ENCODE measurements at regions not wholly inside any gene's neighbourhood (a gene's known extent, or its start where the extent isn't known, plus 50 kb on each side); places are given as distances from the start of the nearest gene placed in this dataset.

DNA sequence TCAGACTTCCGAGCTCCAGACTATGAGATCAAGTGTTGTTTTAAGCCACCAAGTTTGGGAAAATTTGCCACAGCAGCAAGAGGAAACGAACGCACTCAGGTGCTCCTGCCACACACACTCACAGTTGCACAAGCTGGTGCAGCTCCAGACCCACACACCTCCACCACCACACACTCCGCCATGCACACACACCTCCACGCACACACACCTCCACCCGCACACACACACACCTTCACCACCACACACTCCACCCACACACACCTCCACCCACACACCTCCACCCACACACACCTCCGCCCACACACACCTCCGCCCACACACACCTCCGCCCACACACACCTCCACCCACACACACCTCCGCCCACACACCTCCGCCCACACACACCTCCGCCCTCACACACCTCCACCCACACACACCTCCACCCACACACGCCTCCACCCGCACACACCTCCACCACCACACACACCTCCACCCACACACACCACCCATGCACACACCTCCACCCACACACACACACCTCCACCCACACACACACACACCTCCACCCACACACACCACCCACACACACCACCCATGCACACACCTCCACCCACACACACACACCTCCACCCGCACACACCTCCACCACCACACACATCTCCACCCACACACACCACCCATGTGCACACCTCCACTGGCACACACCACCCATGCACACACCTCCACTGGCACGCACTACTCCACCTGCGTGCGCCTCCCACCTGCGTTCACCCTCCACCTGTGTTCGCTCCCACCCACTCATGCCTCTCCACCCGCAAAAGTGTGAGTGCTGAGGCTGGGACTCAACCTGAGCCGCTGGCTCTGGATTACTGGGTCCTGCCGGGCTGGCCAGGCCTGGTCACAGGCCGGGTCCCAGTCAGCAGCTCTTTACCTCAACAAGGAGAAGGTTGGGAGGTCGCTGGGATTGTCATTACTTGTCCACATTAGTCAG is 175.6 kb downstream of the BMP7 start:
- in situ Hi-C loops (cut with MboI; ENCODE audit: low sequenced_read_pairs) = loop anchor here (25.0 kb wide), 2 partner anchors 496 to 1121 kb away; no protein-coding TSS in a partner anchor

DNA sequence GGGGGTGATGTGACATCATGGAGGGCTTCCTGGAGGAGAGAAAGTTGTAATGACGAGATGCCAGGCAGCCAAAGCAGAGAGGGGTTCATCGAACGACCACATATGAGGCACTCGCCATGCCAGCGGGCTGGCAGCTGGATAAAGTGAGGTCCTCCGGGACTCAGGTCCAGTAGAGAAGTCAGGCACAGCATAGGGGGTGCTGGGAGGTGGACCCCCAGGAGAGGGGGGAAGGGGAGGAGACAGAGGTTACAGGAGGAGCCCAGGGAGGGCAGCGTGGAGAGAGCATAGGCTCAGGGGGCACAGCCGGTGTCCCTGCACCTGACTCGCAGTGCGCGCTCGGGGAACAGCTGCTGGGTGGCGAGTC is 174.7 kb downstream of the BMP7 start:
- in situ Hi-C loops (cut with MboI; ENCODE audit: low sequenced_read_pairs) = loop anchor here (25.0 kb wide), 2 partner anchors 496 to 1121 kb away; no protein-coding TSS in a partner anchor

DNA sequence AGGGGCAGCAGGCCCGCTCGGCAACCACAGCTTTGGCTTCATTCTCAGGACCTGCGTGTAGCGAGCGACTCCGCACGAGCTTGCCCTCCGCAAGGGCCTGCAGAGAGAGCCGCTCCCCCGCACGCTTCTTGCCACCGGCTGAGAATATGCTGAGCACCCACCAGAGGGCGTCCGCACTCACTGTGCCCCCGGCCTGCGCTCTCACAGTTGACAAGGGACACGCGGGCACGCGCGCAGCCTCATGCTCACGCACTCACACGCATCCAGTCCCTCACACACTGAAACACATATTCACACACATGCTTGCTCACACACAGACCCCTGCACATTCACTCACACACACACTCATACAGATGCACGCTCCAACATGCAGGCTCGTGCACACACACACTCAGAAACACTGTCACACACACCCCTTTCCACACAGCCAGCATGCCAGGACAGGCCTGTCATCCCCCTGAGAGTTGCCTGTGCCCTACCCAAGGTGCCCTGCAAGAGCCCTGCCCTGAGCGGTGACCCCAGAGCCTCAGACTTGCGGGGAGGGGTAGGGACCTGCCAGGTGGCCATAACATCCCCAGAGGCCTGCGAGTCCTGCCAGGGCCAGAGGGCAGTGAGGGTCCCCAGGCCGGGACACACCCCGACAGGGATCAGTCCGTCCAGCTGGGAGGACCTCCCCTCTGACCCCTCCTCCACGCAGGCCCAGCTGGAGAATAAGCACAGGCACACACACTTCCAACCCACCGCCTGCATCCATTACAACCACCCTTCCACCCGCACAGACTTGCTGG is 174.1 kb downstream of the BMP7 start:
- in situ Hi-C loops (cut with MboI; ENCODE audit: low sequenced_read_pairs) = loop anchor here (25.0 kb wide), 2 partner anchors 495 to 1120 kb away; no protein-coding TSS in a partner anchor

DNA sequence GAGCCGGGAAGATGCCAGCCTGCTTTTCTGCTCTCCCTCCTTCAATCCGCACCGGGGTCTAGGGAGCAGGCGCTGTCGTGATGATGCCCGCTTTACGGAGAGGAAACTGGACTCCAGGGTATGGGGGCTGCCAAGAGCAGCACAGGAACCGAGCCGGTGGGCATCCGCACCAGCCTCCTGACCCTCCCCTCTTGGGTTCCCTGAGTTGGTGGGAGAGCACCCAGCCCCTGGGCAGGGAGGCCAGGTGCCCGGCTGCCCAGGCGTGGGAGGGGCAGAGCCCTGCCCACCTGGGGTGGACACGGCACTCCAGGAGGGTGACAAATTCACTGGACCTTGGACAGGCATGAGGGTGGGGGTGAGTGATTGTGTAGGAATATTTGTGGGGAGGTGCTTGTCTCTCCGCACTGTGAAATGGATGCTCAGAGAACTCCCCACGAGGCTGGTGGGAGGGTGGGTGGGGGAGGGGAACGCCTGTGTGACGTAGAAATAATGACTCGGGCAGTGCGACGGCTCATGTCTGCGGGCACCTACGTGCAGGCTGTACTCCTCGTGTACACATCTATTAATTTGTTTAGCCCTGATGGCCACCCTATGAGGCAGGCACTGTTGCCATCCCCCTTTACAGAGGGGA is 173.4 kb downstream of the BMP7 start:
- in situ Hi-C loops (cut with MboI; ENCODE audit: low sequenced_read_pairs) = loop anchor here (25.0 kb wide), 2 partner anchors 494 to 1119 kb away; no protein-coding TSS in a partner anchor

DNA sequence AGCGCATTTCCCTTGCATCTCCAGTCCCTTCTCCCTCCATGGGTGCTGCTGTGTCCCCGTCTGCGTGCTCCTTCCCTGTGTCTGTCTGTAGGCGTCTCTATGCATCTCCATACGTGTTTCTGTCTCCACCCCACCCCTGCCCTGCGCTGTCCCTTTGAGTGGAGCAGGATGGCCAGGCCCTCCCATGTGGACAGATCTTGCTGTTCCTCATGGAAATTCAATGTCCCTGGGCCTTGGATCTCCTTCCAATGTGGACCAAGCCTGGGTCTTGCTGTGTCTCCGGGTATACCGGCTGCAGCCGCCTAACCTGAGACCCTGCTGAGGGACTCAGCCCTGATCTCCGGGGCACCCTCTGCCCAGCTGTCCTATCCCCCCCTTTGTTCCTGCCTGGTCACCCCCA is 172.7 kb downstream of the BMP7 start:
- in situ Hi-C loops (cut with MboI; ENCODE audit: low sequenced_read_pairs) = loop anchor here (25.0 kb wide), 2 partner anchors 494 to 1119 kb away; no protein-coding TSS in a partner anchor

DNA sequence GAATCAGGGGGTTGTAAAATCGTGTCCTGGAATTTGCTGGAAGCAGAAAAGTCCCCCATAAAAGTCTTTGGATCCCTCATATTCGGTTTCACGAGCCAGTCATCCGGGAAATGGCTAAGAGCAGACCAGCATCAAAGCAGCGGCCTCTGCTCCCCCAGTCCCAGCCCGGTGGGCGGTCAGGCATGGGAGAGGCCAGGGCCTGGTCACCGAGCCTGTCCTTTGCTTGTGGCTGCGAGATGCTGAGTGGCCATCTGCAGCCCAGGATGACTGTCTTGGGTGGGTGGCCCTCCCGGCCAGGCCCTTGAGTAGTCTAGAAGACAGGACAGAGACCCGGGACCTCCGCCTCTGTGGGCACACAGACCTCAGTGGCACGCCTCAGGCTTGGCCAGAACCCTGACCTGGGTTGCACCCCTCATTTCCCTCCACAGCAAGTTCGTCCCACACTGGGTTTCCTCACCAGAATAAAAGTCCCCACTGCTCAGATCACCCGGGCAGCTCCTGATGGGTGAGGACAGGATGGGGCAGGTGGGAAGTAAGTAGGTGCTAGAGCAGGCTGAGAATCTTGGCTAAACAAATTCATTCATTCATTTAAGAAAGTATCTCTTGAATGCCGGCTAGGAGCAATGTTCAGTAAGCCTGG is 172.1 kb downstream of the BMP7 start:
- in situ Hi-C loops (cut with MboI; ENCODE audit: low sequenced_read_pairs) = loop anchor here (25.0 kb wide), 2 partner anchors 493 to 1118 kb away; no protein-coding TSS in a partner anchor

DNA sequence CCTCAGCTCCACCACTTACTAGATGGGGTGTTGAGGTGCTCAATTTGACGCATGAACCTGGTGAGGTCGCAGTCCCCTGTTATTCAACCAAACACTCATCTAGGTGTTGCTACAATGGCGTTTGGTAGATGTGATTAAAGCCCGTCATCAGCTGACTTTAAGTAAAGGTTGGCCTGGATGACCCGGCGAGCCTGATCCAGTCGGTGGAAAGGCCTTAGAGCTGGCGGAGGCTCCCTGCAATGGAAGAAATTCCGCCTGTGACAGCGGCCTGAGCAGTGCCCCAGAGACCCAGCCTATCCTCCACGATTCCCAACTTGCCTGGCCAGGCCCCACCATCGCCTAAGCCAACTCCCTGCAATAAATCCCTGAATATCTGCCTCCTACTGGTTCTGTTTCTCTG is 171.4 kb downstream of the BMP7 start:
- in situ Hi-C loops (cut with MboI; ENCODE audit: low sequenced_read_pairs) = loop anchor here (25.0 kb wide), 2 partner anchors 492 to 1117 kb away; no protein-coding TSS in a partner anchor

DNA sequence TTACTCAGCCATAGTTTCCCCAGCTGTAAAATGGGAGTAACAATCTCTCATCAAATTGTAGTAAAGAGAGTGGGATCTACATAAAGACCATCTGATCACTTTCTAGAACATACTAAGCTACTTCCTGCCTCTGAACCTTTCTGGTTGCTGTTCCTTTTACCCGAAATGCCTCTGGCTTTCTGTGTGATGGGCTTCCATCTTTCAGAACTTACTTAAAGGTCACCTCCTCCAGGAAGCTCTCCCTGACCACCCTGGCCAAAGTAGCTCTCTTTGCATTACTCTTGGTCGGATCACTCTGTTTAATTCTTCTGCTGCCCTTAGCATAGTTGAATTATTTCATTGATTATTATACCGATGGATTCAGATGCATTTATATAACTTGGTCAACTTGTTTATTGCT is 171.0 kb downstream of the BMP7 start:
- in situ Hi-C loops (cut with MboI; ENCODE audit: low sequenced_read_pairs) = loop anchor here (25.0 kb wide), 2 partner anchors 492 to 1117 kb away; no protein-coding TSS in a partner anchor

DNA sequence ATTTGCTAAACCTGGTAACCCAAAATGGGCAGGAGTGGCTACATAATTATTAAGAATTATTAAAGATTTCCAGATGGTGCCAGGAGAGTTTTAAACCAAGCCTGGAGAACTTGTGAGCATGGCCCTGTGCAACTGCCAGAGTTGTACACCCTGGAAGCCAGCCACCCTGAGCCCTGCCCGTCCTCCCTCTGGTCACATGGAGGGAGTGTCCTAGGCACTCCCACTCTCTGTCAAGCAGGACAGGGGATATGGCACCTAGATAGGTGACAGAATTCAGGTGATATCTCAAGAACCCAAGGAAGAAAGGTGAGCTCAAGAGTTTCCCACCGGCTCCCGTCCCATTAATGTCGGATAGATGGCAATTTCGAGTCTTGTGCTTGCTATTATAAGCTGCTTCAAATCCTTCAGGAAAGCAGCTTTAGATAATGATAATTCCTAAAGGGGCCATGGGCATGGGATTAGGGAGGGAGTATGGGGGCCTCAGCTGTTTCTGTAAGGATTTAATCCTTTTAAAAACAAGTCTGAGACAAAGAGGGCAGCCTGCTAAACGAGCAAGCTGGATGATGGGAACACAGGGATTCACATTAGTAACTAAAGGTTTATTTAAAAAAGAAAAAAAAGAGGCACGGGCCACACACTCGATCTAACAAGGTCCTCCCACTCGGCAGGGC is 169.1 kb downstream of the BMP7 start:
- in situ Hi-C loops (cut with MboI; ENCODE audit: low sequenced_read_pairs) = loop anchor here (25.0 kb wide), 2 partner anchors 490 to 1115 kb away; no protein-coding TSS in a partner anchor

DNA sequence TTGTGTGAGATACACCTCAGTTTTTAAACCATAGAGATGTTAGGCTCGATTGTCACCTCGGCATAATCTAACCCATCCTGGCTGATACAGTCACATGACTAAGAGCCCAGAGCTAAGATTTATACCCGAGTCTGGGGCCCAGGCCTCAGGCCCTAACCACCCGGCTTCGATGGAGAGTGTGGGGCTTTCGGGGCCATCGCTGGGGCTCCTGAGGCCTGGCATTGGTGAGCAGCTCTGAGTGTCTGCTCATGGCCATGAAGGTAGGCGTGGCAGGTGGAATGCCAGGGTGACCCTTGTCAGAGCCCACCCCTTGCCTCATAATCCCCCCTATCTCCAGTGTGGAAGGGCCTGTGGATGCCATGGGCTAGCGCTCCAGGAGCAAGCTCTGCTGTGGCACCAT is 164.3 kb downstream of the BMP7 start:
- in situ Hi-C loops (cut with MboI; ENCODE audit: low sequenced_read_pairs) = no loop called here

DNA sequence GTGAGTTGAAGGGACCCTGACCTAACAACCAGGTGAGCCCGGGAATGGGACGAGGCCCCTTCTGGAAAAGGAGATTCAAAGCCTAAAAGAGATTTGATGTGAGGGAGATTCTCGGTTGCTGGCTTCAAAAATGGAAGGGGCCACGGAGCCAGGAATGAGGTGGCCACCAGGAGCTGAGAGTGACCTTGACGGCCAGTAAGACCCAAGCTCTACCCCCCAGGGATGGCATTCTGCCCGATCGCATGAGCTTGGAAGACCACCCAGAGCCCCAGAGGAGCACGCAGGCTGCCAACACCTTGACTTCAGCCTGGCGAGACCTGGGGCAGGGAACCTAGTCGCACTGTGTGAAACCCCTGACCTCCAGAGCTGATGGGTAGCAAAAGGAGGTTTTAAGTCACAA is 163.9 kb downstream of the BMP7 start:
- in situ Hi-C loops (cut with MboI; ENCODE audit: low sequenced_read_pairs) = no loop called here

DNA sequence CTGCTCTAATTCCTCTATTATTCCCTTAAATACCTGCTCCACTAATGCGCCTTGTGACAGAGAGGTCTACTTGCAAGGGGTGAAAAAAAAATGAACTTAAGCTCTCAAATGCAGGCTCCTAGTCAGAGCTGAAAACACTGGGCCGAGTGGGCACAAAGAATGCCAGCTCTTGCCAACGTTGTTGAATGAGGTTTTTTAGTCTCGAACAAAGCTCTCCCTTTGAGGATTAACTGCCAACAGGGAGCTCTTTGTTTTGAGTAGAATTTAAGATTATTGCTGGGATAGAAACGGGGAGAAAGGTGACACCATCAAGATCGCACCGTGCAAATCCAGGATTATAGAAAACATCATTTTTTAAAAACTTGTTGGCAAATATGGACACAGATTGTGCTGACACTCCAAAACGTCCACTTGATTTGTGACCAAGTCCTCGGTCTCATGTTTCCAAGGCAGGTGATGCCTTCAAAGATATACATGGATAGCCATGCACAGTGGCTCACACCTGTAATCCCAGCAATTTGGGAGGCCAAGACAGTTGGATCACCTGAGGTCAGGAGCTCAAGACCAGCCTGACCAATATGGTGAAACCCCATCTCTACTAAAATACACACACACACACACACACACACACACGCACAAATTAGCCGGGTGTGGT is 163.2 kb downstream of the BMP7 start:
- in situ Hi-C loops (cut with MboI; ENCODE audit: low sequenced_read_pairs) = no loop called here

DNA sequence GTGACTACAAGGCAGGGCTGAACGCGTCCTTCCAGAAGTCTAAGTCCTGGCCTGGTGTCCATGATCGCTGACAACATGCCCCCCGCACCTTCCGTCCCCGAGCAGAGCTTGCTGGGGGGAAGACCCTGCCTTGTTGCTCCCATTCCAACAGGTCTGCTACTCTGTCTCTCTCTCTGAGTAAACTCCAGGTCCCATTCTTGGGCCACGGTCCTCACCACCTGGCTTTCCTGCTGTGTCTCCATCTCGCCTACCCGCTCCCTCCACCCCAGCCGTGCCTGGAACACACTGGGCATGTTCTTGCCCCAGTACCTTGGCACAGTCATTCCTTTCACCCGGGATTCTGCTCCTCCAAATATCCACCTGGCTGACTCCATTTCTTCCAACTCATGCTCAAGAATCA is 162.3 kb downstream of the BMP7 start:
- in situ Hi-C loops (cut with MboI; ENCODE audit: low sequenced_read_pairs) = no loop called here

DNA sequence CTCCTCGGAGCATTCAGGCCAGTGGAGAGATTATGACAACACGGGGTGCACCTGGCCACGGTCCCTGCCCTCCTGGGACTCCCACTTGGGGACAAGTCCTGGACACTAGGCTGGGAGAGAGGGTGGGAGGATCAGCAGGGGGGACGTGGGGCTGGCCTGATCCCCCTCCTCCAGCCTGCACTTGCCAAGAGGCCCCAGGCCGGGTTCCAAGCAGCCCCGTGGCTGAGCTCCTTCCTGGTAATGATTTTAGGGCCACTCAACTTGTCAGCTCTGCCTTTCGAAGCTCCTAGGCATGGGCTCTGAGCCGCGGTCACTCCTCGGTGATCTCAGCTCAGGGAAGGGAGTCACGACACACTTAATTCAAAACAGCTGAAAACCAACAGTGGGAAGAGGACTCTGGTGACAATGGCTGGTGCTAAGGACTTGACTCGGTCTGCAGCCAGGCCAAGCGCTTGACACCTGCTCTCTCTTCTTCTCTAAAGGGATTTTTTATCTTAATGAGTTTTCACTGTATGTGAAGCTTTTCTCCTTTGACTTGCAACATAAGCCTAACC is 161.7 kb downstream of the BMP7 start:
- in situ Hi-C loops (cut with MboI; ENCODE audit: low sequenced_read_pairs) = no loop called here

DNA sequence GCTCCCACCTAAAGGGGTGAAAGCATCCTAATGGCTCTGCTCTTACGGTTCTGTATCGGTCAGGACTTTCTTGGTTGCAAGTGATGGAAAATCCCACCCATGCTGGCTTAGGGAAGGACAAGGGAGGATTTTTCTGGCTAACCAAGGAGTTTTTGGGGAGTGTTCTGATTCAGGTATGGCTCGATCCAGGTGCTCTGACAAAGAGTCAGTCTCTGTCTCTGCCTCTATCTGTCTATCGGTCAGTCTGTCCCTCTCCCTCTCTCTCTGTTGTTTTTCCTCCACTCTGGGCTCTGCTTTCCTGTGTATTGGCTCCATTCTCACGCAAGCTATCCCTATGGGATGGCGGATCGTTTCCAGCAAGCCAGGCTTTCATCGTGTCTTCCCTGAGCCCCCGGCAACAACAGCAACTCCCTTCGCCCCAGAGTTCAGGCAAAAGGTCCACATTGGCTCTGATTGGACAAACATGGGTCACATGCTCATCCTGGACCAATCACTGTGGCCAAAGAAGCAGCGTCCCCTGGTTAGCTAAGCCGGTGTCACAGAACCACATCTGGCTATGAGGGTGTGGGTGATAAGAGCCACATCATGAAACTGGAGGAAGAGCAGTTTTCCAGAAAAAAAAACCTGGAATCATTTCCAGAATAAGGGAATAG is 160.3 kb downstream of the BMP7 start:
- in situ Hi-C loops (cut with MboI; ENCODE audit: low sequenced_read_pairs) = no loop called here

DNA sequence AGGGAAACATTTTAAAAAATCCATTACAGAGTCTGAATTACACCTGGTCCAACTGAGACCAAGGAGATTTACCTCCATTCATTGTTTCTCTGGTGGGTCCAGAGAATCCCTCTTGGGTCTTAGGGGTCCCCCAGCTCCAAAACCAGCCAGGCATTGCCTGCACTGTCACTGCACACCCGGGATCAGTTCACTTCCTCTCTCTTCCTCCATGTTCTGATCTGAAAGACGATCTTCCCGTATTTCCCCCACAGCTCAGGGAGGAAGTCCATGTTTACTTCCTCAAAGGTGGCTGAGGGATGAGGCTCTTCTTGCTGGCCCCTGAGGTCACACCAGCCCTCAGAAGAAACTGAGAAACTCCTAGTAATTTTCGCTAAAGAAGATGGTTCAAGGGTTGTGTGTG is 159.7 kb downstream of the BMP7 start:
- in situ Hi-C loops (cut with MboI; ENCODE audit: low sequenced_read_pairs) = no loop called here

DNA sequence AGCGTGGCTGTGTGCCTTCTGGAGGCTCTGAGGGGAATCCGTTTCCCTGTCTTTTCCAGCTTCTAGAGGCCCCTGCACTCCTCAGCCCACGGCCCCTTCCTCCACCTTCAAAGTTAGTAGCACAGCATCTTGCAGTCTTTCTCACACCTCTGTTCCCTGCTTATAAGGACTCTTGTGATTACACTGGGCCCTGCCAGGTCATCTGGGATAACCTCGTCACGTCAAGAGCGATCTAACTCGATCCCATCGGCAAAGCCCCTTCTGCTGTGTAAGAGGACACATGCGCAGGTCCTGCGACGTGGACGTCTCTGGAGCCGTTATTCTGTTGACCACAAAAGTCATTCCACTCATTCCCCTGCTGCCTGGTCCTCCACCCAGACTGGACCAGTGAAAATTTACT is 159.2 kb downstream of the BMP7 start:
- in situ Hi-C loops (cut with MboI; ENCODE audit: low sequenced_read_pairs) = no loop called here

DNA sequence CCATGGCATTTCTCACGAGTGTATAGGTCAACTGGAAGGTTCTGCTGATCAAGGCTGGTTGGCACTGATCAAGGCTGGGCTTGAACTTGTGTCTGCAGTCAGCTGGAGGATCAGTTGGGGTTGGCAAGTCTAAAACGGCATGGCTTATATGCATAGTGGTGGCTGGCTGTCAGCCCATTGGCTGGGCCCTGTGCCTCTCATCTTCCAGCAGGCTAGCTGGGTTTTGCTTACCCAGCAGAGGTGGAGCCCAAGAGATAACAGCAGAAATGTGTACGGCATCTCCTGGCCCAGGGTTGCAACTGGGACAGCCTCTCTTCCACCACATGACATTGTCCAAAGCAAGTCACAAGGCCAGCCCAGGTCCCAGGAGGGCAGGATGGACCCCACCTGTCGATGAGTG is 158.2 kb downstream of the BMP7 start:
- in situ Hi-C loops (cut with MboI; ENCODE audit: low sequenced_read_pairs) = no loop called here
